ENCODE measurements at regions not wholly inside any gene's neighbourhood (a gene's known extent, or its start where the extent isn't known, plus 50 kb on each side); places are given as distances from the start of the nearest gene placed in this dataset.

- TF ChIP-seq CTCF (IDR thresholded peaks at IDR 0.05) (no peak), POLR2A (IDR thresholded peaks at IDR 0.05) (no peak)
Observed at GRCh38 chr9:108676355-108676754, 179.4 kb downstream of the ACTL7B start.

All from adrenal gland (tissue), 5 donors.